Fibroblast of mammary gland (primary cell): ENCODE measurements at regions not wholly inside any gene's neighbourhood (a gene's known extent, or its start where the extent isn't known, plus 50 kb on each side); places are given as distances from the start of the nearest gene placed in this dataset.
A peak's percentile ranks its signal among the peaks of the same experiment; 100 is the strongest.

Experiments used
- DNase-seq: peaks from one replicate; pipeline ENCODE4 v3.0.0-alpha.2; 2010; ENCODE audit warnings: low read depth
- H3K4me3 ChIP-seq: 2 replicates; pipeline ENCODE4 v1.5.1; 2011; ENCODE audit warnings: low read depth, mild to moderate bottlenecking, low read length, moderate library complexity; ENCODE audit not compliant: control insufficient read depth
- CTCF ChIP-seq: conservative IDR thresholded peaks from 2 replicates; pipeline ENCODE4 v1.5.1; 2011; ENCODE audit warnings: low read depth, low read length, inconsistent platforms; ENCODE audit not compliant: control insufficient read depth, insufficient read depth

DNA sequence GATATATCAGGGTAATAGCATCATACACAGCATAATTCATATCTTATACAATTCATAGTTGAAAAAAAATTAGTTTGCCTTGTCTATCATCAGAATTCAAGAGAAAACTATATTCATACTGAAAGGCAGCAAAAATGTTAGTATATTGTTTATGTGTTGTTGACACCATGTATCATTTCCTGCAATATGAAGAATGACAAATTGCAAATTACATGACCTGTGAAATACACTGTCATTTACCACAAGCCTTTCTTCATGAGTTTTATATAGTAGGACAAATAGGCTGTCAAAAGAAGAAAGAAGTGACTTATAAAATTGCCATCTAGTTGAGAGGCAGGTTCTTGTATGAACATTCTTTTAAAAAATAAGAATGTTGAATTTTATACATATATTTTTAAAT, 1136.3 kb upstream of the CDH9 start:
- no peak for DNase-seq
- TF ChIP-seq CTCF: no peak
- H3K4me3 ChIP-seq: no peak overlapping the region

DNA sequence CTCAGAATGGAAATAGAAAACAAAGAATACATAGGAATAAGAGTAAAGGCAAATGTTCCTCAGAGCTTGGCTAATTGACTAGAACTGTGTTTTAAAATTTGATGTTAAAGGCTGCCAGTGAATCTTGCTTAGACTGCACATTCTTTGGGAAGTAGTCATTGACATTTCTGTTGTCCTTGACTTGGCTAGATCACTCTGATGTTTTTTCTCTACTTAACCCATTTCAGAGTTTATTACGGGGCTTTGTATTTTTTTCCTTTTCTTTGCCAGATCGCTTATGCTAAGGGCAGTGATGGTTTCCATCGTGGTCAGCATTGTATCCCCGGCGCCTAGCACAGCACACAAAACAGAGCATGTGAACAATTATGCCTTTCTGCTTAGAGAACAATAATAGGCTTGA, 1126.7 kb upstream of the CDH9 start:
- no peak for TF ChIP-seq CTCF
- no peak overlapping the region for H3K4me3 ChIP-seq
- peak; percentile 32 for DNase-seq

- no peak overlapping the region for H3K4me3 ChIP-seq
- DNase-seq: no peak
- TF ChIP-seq CTCF: no peak
Observed at GRCh38 chr5:28164568-28164967, 1126.2 kb upstream of the CDH9 start.

DNA sequence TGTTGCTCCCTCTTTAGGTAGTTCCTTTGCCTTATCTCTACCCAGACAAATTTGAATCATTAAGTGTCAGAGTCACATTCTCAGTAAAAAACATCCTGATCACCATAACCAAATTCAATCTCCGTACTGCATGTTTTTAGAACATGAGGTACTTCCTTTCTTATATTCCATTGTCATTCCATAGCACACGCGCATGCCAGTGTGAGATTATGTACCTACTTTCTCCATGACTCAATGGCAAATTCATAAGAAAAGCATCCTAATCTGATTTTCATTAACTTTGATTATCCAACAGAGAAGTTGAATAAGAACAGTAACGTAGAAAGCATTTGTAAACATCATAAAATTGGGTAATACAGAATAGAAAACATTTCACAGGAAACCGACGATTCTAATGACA, 1118.6 kb upstream of the CDH9 start:
- peak; percentile 68 for DNase-seq
- H3K4me3 ChIP-seq: no peak overlapping the region
- no peak for TF ChIP-seq CTCF

DNA sequence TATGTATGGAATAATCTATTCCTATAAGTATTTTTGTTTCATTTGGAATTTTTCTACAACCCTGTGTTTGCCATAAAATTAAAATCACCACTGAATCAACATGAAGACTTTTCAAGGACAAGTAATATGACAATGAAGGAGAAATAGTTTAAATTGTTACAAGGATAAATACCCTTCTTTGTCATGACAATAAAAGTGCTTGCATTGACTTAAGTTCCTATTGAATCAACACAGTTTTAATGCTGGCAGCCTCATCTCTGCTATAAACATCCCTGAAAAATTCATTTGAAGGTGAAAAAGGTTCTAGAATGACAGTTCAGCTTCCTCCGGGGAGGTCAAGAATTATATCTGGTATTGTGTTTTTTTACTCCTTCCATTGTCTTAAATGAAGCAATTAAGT, 1105.1 kb upstream of the CDH9 start:
- no peak overlapping the region for H3K4me3 ChIP-seq
- TF ChIP-seq CTCF: no peak
- no peak for DNase-seq

DNA sequence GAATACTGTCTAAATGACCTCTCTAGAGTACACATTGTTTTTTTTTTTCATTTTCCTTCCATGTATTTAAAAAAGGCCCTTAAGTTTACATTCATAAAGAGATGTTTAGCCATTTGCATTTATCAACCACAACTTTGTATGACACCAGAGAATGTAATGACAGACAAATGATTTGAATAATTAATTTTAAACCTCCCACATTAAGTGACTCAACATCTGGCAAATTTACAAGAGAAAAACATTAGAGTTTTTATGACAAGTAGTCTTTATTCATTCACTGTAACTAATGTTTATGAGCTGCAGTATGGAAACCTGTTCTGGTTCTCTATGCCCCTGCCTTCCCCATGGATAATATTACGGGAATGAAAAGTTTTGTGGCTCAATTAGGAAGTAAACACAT, 1093.8 kb upstream of the CDH9 start:
- no peak for DNase-seq
- H3K4me3 ChIP-seq: no peak overlapping the region
- no peak for TF ChIP-seq CTCF

DNA sequence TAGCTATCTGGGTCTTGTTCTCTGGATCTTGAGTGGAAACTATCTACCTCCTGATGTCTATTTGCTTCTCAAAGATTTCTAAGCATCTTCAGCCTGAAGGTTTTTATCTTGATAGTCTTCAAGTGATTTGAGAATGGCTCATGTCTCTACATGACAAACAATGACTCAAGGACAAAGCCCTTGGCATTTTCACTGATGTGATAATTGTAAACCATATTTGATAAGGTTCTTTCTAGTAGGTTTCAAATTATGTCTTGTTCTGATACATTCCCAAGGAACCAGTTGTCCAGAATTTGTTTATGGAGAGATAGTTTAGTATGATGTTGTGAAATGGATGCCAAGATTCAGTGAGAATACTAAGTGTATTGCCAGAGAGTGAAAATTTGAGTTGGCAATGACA, 1079.3 kb upstream of the CDH9 start:
- H3K4me3 ChIP-seq: no peak overlapping the region
- no peak for DNase-seq
- TF ChIP-seq CTCF: no peak
